ENCODE measurements at regions not wholly inside any gene's neighbourhood (a gene's known extent, or its start where the extent isn't known, plus 50 kb on each side); places are given as distances from the start of the nearest gene placed in this dataset.

GRCh38 chr11:30719371-30719770 lies 133.2 kb upstream of the MPPED2 start:
- H3K4me1 Mint-ChIP-seq: no peaks in the 10 kb centered on the region
- no peaks in the 10 kb centered on the region for H3K9me3 Mint-ChIP-seq
- H3K36me3 Mint-ChIP-seq (ENCODE audit: low read depth): no peaks in the 10 kb centered on the region
- no peak for DNase-seq
- no peak overlapping the region for H3K27ac Mint-ChIP-seq
- H3K4me3 Mint-ChIP-seq: no peak overlapping the region
- intact Hi-C loops (cut with micrococcal nuclease): no loop called here
- no peaks in the 10 kb centered on the region for H3K27me3 Mint-ChIP-seq

GRCh38 chr11:30717641-30718040 lies 131.5 kb upstream of the MPPED2 start:
- H3K27me3 Mint-ChIP-seq: no peaks in the 10 kb centered on the region
- H3K4me3 Mint-ChIP-seq: no peak overlapping the region
- H3K9me3 Mint-ChIP-seq: no peaks in the 10 kb centered on the region
- intact Hi-C loops (cut with micrococcal nuclease): no loop called here
- H3K4me1 Mint-ChIP-seq: no peaks in the 10 kb centered on the region
- no peak overlapping the region for H3K27ac Mint-ChIP-seq
- no peak for DNase-seq
- no peaks in the 10 kb centered on the region for H3K36me3 Mint-ChIP-seq (ENCODE audit: low read depth)

DNA sequence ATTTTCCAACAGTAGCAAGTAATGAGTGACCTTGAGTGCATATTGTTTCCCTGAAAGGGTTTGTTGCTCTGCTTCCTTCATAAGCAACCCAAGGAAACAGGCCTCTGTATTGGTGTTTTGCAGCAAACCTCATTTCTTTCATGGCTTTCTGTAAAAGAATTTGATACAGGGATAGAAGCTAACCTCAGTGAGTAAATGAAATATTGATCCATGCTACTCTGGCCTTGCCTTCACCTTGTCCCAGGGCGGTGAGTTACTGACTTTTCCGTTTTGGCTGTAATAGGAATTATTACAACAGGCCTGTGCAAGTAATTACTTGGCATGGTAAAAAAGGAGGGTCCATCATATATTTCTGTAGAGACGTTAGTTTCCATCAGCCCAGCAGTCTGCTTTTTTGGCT lies 130.9 kb upstream of the MPPED2 start:
- H3K4me3 Mint-ChIP-seq: no peak overlapping the region
- H3K27me3 Mint-ChIP-seq: no peaks in the 10 kb centered on the region
- no peak for DNase-seq
- H3K9me3 Mint-ChIP-seq: no peaks in the 10 kb centered on the region
- no peaks in the 10 kb centered on the region for H3K36me3 Mint-ChIP-seq (ENCODE audit: low read depth)
- no peak overlapping the region for H3K27ac Mint-ChIP-seq
- H3K4me1 Mint-ChIP-seq: no peaks in the 10 kb centered on the region
- intact Hi-C loops (cut with micrococcal nuclease): no loop called here

DNA sequence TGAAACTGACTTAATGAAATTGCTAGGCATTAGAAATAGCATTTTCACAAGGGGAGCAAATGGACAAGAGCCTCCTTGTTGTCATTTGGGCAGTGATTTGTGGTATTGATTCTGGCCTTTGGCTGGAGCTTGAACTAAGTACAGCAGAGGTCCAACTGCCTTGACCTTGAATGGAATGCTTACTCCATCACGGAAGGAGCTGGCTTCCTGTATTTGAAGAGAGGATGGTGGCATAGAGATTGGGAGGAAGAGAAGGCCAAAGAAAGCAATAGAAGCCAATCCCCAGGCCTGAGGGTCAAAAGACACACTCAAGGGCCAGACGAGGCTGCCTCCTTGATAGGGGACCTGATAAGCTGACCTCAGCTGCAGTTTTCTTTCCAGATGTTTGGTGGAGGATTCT lies 126.6 kb upstream of the MPPED2 start:
- Mint-ChIP-seq H3K27me3 (no peaks in the 10 kb centered on the region), H3K4me1 (no peaks in the 10 kb centered on the region), H3K36me3 (ENCODE audit: low read depth) (no peaks in the 10 kb centered on the region), H3K27ac (no peak overlapping the region), H3K9me3 (no peaks in the 10 kb centered on the region), H3K4me3 (no peak overlapping the region)
- intact Hi-C loops (cut with micrococcal nuclease): no loop called here
- DNase-seq: no peak

DNA sequence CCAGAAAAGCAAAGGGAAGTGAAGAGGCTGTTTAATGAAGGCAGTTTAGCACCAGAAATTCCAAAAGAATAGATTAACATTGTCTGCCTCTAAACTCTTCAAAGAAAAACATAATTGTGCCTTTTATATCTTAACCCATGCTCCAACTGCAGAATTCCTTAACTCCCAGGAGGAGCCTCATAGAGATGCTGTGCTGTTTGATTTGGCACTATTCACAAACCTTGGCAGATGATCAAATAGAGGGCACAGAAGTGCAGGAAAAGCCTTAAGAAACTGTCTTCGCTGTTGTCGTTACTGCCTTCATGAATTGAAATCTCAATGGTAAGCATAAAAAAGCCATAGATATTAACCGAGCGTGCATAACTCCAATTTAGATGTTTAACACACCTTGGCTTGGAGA lies 124.1 kb upstream of the MPPED2 start:
- no peaks in the 10 kb centered on the region for H3K4me1 Mint-ChIP-seq
- H3K9me3 Mint-ChIP-seq: no peaks in the 10 kb centered on the region
- H3K27ac Mint-ChIP-seq: no peak overlapping the region
- H3K4me3 Mint-ChIP-seq: no peak overlapping the region
- H3K27me3 Mint-ChIP-seq: no peaks in the 10 kb centered on the region
- H3K36me3 Mint-ChIP-seq (ENCODE audit: low read depth): no peaks in the 10 kb centered on the region
- intact Hi-C loops (cut with micrococcal nuclease): no loop called here
- no peak for DNase-seq

DNA sequence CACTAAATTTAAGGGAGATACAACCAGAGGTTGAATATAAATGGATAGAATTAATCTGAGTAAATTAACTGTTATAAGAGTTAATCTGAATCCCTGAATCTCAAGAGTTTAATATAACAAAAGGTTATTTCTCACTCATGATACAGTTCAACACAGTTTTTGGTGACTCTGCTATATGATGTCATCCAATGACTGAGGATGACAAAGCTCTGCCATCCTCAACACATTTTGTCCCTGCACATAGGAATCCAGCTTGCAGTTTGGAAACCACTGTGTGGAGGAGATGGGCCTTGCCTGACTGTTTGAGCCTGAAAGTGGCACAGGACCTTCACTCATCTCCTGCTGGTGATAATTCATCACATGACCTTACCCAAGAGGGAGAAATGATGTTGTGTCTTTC lies 121.0 kb upstream of the MPPED2 start:
- Mint-ChIP-seq H3K27ac (no peak overlapping the region), H3K4me3 (no peak overlapping the region), H3K9me3 (no peaks in the 10 kb centered on the region), H3K27me3 (no peaks in the 10 kb centered on the region), H3K36me3 (ENCODE audit: low read depth) (no peaks in the 10 kb centered on the region), H3K4me1 (no peaks in the 10 kb centered on the region)
- DNase-seq: no peak
- intact Hi-C loops (cut with micrococcal nuclease): no loop called here

- no peaks in the 10 kb centered on the region for H3K36me3 Mint-ChIP-seq (ENCODE audit: low read depth)
- no peak for DNase-seq
- no peak overlapping the region for H3K27ac Mint-ChIP-seq
- no peaks in the 10 kb centered on the region for H3K4me1 Mint-ChIP-seq
- intact Hi-C loops (cut with micrococcal nuclease): no loop called here
- no peaks in the 10 kb centered on the region for H3K9me3 Mint-ChIP-seq
- H3K4me3 Mint-ChIP-seq: no peak overlapping the region
- H3K27me3 Mint-ChIP-seq: no peaks in the 10 kb centered on the region
Measured at GRCh38 chr11:30705913-30706675, 119.9 kb upstream of the MPPED2 start.

DNA sequence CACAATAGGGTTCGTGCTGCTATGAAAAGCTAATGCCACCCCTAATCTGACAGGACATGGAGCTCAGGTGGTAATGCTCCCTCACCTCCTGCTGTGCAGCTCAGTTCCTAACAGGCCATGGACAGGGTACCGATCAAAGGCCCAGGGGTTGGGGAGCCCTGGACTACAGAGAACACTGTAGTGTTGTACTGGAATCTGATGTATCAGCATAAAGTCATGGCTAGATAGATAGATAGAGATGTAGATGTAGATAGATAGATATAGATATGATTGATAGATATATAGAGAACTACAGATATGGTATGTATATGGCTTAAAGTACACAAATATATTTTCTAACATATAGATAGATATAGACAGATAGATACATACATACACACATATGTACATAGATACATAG lies 112.3 kb upstream of the MPPED2 start:
- Mint-ChIP-seq H3K36me3 (ENCODE audit: low read depth) (no peaks in the 10 kb centered on the region), H3K4me1 (no peaks in the 10 kb centered on the region), H3K4me3 (no peak overlapping the region), H3K27me3 (no peaks in the 10 kb centered on the region), H3K9me3 (no peaks in the 10 kb centered on the region), H3K27ac (no peak overlapping the region)
- intact Hi-C loops (cut with micrococcal nuclease): no loop called here
- DNase-seq: no peak

DNA sequence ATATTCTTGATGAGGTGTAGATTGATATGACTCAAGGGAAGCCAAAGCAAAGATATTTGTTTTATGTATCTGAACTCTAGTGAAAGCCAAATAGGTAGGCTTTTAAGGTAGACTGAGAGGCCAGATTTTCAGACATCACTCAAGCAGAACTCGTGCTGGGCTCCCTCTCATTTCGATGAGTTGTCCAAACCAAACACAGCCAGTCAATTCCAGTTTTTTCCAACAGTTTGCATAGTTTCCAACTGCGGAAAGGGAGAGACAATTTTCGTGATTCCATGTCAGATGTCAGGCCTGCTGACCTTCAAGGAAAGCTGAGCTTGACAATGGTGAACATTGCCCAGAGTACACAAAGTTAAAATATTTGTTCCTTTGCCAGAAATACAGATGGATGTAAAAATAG lies 110.9 kb upstream of the MPPED2 start:
- no peaks in the 10 kb centered on the region for H3K4me1 Mint-ChIP-seq
- H3K36me3 Mint-ChIP-seq (ENCODE audit: low read depth): no peaks in the 10 kb centered on the region
- intact Hi-C loops (cut with micrococcal nuclease): no loop called here
- no peak overlapping the region for H3K4me3 Mint-ChIP-seq
- H3K9me3 Mint-ChIP-seq: no peaks in the 10 kb centered on the region
- no peak for DNase-seq
- no peak overlapping the region for H3K27ac Mint-ChIP-seq
- no peaks in the 10 kb centered on the region for H3K27me3 Mint-ChIP-seq

DNA sequence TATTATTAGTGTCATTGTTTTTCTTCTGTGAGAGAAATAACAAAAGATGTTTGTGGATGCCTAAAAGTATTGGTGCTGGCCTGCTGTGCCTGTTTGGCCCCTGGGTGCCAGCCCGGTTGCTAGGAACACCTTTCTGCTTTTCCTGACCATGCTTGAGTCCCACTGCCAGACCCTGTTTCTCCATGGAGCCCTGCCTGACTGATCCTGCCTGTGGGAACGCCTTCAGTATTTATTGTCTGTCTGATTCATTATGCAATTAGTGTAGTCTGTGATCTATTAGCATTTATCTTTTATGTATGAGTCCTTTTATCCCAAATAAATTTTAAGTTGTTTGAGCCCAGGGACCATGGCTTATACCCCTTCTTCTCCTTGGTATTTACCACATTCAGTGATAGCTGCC lies 98.6 kb upstream of the MPPED2 start:
- H3K9me3 Mint-ChIP-seq: peaks cover under 1% of the 10 kb centered on the region
- no peaks in the 10 kb centered on the region for H3K36me3 Mint-ChIP-seq (ENCODE audit: low read depth)
- H3K4me3 Mint-ChIP-seq: no peak overlapping the region
- H3K4me1 Mint-ChIP-seq: no peaks in the 10 kb centered on the region
- no peak overlapping the region for H3K27ac Mint-ChIP-seq
- H3K27me3 Mint-ChIP-seq: no peaks in the 10 kb centered on the region
- intact Hi-C loops (cut with micrococcal nuclease): no loop called here
- no peak for DNase-seq

DNA sequence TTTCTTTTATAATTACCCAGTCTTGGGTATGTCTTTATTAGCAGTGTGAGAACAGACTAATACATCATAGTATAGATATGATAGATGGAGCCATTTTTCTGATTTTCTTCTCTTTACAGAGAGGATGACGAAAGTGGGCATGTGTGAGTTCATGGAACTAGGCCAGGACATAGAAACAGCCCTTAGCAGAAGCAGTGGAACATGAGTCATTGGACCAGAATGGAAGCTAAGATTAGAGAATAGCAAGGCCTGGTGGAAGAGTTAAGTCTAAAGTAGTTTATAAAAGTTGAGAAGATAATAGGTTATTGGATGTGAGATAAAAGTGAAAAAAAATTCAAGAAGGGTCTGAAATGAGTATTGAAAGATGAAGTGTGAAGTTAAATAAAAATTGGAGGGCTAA lies 97.0 kb upstream of the MPPED2 start:
- Mint-ChIP-seq H3K9me3 (no peaks in the 10 kb centered on the region), H3K4me1 (no peaks in the 10 kb centered on the region), H3K27me3 (no peaks in the 10 kb centered on the region), H3K36me3 (ENCODE audit: low read depth) (no peaks in the 10 kb centered on the region), H3K27ac (no peak overlapping the region), H3K4me3 (no peak overlapping the region)
- intact Hi-C loops (cut with micrococcal nuclease): no loop called here
- no peak for DNase-seq

DNA sequence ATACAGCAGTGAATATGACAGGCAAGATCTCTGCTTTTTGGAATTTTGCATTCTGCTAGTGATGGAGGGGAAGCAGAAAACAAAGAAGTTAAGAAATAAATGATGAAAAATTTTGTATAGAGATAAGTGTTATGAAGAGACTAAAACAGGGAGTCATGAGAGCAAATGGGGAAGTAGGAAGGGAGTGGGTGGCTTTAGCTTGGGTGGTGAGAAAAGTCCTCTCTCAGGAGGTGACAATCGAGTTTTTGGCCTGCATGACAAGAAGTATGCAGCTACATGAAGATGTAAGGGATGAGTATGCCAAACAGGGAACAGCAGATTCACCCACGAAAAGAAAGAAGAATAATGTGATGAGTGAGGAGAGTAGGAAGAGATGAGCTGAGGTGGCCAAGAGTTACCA lies 80.7 kb upstream of the MPPED2 start:
- H3K4me1 Mint-ChIP-seq: no peaks in the 10 kb centered on the region
- peaks cover 7% of the 10 kb centered on the region for H3K9me3 Mint-ChIP-seq
- no peak overlapping the region for H3K27ac Mint-ChIP-seq
- no peaks in the 10 kb centered on the region for H3K27me3 Mint-ChIP-seq
- H3K4me3 Mint-ChIP-seq: no peak overlapping the region
- intact Hi-C loops (cut with micrococcal nuclease): no loop called here
- no peaks in the 10 kb centered on the region for H3K36me3 Mint-ChIP-seq (ENCODE audit: low read depth)
- DNase-seq: no peak

DNA sequence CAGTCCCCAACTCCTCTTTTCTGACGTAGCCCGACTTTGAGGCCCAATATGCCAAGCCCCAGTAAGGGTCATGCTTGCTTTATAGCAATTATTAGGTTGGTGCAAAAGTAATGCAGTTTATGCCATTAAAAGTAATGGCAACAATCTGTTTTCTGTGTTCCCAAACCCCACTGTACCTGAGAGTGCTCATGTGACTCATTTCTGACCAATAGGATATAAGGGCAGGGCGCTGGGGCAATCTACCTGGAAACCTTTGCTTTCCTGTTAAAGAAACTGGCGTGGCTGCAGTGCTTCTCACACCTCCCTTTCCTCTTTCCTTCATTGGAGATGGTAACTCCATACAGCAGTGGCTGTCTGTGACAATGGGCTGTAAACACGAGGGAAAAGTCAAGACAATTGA lies 78.9 kb upstream of the MPPED2 start:
- Mint-ChIP-seq H3K27me3 (no peaks in the 10 kb centered on the region), H3K4me3 (no peak overlapping the region), H3K4me1 (no peaks in the 10 kb centered on the region), H3K36me3 (ENCODE audit: low read depth) (no peaks in the 10 kb centered on the region), H3K9me3 (peaks cover 3% of the 10 kb centered on the region), H3K27ac (no peak overlapping the region)
- intact Hi-C loops (cut with micrococcal nuclease): no loop called here
- no peak for DNase-seq

GRCh38 chr11:30653606-30654005 lies 67.5 kb upstream of the MPPED2 start:
- no peak for DNase-seq
- no peaks in the 10 kb centered on the region for H3K9me3 Mint-ChIP-seq
- intact Hi-C loops (cut with micrococcal nuclease): no loop called here
- no peak overlapping the region for H3K27ac Mint-ChIP-seq
- H3K36me3 Mint-ChIP-seq (ENCODE audit: low read depth): no peaks in the 10 kb centered on the region
- H3K4me3 Mint-ChIP-seq: no peak overlapping the region
- H3K27me3 Mint-ChIP-seq: no peaks in the 10 kb centered on the region
- H3K4me1 Mint-ChIP-seq: no peaks in the 10 kb centered on the region

DNA sequence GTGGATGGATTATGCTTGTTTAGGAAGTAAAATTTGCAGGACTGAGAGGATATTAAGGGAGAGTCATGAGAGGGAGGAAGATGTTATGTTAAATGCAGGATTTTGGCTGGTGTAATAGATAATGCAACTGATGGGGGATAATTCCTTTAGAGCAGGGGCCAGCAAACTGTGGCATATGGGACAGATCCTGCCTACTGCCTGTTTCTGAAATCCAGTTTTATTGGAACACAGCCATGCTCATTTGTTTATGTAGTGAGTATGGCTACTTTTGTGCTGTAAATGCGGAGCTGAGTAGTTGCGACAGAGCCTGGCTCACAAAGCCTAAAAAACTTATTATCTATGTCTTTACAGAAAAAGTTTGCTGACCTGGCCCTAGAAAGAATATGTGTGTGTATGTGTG lies 66.6 kb upstream of the MPPED2 start:
- no peaks in the 10 kb centered on the region for H3K36me3 Mint-ChIP-seq (ENCODE audit: low read depth)
- no peaks in the 10 kb centered on the region for H3K4me1 Mint-ChIP-seq
- no peaks in the 10 kb centered on the region for H3K9me3 Mint-ChIP-seq
- no peak for DNase-seq
- H3K27me3 Mint-ChIP-seq: no peaks in the 10 kb centered on the region
- no peak overlapping the region for H3K27ac Mint-ChIP-seq
- intact Hi-C loops (cut with micrococcal nuclease): no loop called here
- H3K4me3 Mint-ChIP-seq: no peak overlapping the region
